ENCODE measurements at regions not wholly inside any gene's neighbourhood (a gene's known extent, or its start where the extent isn't known, plus 50 kb on each side); places are given as distances from the start of the nearest gene placed in this dataset.

GRCh38 chr3:18810306-18810661 is 338.0 kb upstream of the KCNH8 start:
- no peak for TF ChIP-seq ZBTB33 (IDR thresholded peaks at IDR 0.05)
- TF ChIP-seq CTCF (IDR thresholded peaks at IDR 0.05; ENCODE audit: low read depth, low read length, missing input control) = no peak
- TF ChIP-seq GABPA (IDR thresholded peaks at IDR 0.05 in 1 of 2, conservative IDR thresholded peaks at IDR 0.05 in 1 of 2) = no peak
- no peak for TF ChIP-seq TAF1 (conservative IDR thresholded peaks at IDR 0.05)
- no peak for TF ChIP-seq RAD21 (IDR thresholded peaks at IDR 0.05)
- TF ChIP-seq YY1 (IDR thresholded peaks at IDR 0.05) = no peak
- no peak for TF ChIP-seq REST (IDR thresholded peaks at IDR 0.05)
- TF ChIP-seq RXRA (IDR thresholded peaks at IDR 0.05) = no peak
- no peak for TF ChIP-seq SP1 (IDR thresholded peaks at IDR 0.05)

Data from liver (tissue), 3 donors.